GM20431 (cell line): ENCODE measurements at regions not wholly inside any gene's neighbourhood (a gene's known extent, or its start where the extent isn't known, plus 50 kb on each side); places are given as distances from the start of the nearest gene placed in this dataset.

ENCODE experiments used
- in situ Hi-C: fragments of 300-500 bp; cut with MseI, MboI; formaldehyde crosslinking; loops from one replicate; pipeline ENCODE4 v1.15.0; 2020; ENCODE audit warnings: low sequenced_read_pairs; ENCODE audit not compliant: unreplicated experiment

DNA sequence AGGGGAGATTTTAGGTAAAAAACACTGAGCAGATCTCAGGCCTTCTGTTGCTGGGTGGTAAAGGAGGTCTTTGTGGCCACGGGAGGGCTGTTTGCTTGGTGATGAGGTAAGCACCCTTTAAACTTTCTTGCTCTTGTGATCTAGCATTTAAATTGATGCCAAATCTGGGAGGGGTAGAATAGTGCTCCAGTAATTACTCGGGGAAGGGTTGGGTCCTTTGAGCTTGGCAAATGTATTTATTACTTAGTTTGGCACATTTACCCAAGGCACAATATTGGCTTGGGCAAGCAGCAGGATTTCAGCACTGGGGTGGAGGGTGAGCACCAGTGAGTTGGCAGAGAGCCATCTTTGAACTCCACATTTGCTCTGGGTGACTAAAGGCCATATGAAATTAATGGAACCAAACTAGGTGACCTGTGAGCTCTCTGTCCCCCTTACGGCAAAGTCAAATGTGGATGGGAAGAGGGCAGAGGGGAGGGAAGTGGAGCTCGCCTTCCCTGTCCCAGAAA, 185.9 kb upstream of the ONECUT1 start:
- in situ Hi-C loops = no loop called here

GRCh38 chr15:52963865-52964264, 173.7 kb upstream of the ONECUT1 start:
- in situ Hi-C loops = no loop called here

GRCh38 chr15:52960283-52960682, 170.1 kb upstream of the ONECUT1 start:
- in situ Hi-C loops = no loop called here

- in situ Hi-C loops = no loop called here
Measured at GRCh38 chr15:52943746-52944145, 153.6 kb upstream of the ONECUT1 start.

GRCh38 chr15:52936489-52936888, 146.4 kb upstream of the ONECUT1 start:
- in situ Hi-C loops = no loop called here

- in situ Hi-C loops = no loop called here
Measured at GRCh38 chr15:52925130-52925529, 135.0 kb upstream of the ONECUT1 start.

GRCh38 chr15:52924630-52925029, 134.5 kb upstream of the ONECUT1 start:
- in situ Hi-C loops = no loop called here

DNA sequence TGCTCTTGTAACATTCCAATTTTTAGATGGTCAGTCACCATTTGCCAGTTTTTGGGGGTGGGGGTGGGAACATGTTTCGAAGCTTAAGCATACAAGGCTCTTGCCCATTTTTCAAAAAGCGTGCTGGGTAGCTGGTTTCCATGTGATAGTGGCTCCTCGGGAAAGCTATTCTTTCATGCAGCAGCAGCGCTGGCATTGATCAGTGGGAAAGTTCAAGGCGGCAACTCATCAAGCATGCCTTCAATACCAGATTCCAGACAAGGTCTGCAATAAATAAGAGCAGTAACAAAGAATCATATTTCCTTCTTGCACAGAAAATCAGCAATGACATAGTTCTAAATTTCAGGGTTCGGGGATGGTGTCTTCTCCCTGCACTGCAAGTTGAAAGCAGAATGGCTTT, 133.5 kb upstream of the ONECUT1 start:
- in situ Hi-C loops = no loop called here

GRCh38 chr15:52922871-52923270, 132.7 kb upstream of the ONECUT1 start:
- in situ Hi-C loops = no loop called here

GRCh38 chr15:52912172-52912571, 122.0 kb upstream of the ONECUT1 start:
- in situ Hi-C loops = no loop called here

DNA sequence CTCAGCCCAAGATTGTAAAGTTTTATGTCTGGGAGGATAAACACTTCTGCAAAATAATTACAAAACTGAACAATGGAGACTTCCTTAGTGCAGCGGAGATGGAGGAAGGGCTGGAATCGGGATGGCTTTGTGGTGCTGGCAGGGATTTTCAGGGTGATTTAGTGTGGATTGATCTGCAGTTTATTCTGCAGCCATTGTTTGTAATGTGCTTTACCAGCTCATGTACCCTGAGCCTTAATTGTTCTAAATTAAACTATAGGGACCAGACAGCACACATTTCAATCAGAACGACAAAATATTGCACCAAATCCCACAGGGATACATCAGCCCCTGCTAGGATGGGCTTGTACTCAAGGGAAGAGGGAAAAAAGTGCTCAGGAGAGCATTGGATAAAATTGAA, 103.2 kb upstream of the ONECUT1 start:
- in situ Hi-C loops = no loop called here

- in situ Hi-C loops = no loop called here
Measured at GRCh38 chr15:52879904-52880303, 89.8 kb upstream of the ONECUT1 start.

GRCh38 chr15:52879145-52879544, 89.0 kb upstream of the ONECUT1 start:
- in situ Hi-C loops = no loop called here

DNA sequence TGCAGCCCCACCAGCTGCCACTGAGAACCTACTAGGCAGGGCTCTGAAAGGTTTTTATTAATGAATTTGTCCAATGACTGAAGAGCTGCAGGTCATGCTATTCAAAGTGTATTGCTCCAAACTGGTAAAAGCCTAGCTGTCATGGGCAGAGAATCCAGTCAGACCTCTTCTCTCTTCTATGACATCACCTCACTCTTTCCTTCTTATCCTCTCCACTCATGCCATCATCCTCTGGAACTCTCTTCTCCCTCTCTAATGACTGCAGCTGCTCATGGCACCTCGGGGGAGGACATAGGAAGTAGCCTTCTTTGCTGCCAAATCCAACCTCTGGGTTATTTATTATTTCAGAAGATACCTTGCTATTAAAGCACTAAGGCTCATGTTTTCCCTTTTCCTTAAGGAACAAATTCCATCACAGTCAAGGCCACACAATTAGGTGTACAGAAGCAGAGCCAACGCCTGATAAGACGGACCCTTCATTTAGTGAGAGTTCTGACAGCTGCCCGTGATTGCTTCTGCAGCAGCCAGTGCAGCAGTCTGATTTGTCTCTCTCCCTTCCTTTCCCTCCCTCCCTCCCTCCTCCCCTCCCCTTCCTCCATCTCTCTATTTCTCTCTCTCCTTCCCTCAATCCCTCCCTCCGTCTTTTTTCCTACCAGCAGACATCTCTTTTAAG, 87.0 kb upstream of the ONECUT1 start:
- in situ Hi-C loops = no loop called here

DNA sequence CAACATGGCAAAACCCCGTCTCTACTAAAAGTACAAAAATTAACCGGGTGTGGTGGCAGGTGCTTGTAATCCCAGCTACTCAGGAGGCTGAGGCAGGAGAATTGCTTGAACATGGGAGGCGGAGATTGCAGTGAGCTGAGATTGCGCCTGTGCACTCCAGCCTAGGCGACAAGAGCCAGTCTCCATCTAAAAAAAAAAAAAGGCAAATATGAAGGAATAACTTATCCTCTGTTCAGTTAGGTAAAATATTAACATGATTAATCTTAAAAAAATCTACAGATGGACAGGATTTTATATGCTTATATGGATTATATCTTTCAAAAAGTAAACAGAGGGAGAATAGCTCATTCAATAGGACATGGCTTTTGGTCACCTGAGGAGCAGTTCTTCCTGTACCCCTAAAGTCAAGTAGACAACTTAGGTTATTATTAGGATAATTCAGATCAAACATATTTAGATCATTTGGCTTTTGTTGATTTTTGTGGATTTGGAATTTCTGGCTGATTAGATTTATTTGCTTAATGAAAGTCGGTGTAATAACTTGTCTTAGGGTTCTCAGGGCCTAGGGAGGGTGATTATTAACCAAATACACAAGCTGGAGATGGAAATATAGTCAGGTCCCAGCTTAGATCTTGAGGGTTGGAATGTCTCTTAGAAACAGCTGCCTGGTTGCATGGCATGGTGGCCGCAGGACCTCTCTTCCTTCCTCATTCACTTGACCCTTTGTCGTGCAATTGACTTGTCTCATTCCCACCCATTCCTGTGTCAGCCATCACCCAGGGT, 82.1 kb upstream of the ONECUT1 start:
- in situ Hi-C loops = no loop called here

DNA sequence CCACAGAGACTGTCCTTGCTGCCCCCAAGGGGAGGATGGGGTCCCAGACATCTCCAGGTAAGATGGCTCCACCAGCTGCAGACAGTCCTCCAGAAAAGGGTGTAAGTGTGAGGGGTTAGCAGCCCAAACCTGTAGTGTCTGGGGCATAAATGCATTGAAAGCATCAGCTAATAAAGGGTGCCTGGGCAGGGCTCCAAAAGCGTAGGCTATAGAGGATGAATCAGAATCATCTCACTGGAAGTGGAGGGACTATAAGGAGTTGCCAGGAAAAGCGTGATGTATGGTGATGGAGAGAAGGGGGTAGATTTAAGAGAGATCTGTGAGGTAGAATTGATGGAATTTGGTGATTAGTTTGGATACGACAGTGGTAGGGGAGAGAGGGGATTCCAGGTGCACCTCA, 79.9 kb upstream of the ONECUT1 start:
- in situ Hi-C loops = no loop called here

DNA sequence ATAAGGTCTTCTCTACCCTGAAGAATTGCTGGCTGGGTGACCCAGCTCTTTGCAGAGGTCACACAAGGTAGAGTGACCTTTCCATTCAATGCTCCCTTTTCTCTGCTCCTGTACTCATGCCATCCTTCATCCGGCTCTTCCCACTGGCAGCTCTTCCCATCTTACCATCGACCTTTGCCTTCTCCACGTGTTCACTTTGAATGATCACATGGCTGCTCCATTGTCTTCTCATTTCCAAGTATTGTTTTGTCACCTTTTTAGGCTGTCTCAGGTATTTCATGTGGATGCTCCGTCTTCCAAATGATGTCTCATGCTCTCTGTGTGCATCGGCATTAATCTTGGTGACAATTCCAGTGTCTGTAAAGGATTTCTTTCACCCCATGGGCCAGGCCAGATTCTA, 76.6 kb upstream of the ONECUT1 start:
- in situ Hi-C loops = no loop called here

GRCh38 chr15:52862677-52863076, 72.5 kb upstream of the ONECUT1 start:
- in situ Hi-C loops = no loop called here

DNA sequence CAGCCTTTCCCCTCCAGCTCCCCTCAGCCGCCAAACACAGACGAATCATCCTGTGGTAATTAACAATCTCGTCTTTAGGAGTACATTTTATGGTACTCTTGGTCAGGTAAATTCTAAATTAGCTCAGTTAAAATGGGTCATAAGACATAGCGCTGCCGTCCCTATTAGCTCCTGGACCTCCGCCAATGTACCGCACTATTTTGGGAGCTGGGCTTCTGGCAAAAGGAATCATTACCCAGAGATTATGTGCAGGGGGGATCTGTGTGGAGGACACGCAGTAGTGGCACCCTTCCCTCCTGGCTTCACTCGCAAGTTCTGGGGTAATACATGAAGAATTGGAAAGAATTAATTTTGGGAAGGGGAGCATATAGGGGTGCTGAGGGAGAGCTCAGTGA, 68.6 kb upstream of the ONECUT1 start:
- in situ Hi-C loops = no loop called here

- in situ Hi-C loops = no loop called here
Measured at GRCh38 chr15:52857937-52858781, 68.0 kb upstream of the ONECUT1 start.

GRCh38 chr15:52857471-52857870, 67.3 kb upstream of the ONECUT1 start:
- in situ Hi-C loops = no loop called here
